ENCODE measurements at regions not wholly inside any gene's neighbourhood (a gene's known extent, or its start where the extent isn't known, plus 50 kb on each side); places are given as distances from the start of the nearest gene placed in this dataset.
"Not testable (repeated sequence)": the region's sequence is repeated elsewhere in the genome, so short reads cannot be mapped to it uniquely, and the experiment has no call there.

DNA sequence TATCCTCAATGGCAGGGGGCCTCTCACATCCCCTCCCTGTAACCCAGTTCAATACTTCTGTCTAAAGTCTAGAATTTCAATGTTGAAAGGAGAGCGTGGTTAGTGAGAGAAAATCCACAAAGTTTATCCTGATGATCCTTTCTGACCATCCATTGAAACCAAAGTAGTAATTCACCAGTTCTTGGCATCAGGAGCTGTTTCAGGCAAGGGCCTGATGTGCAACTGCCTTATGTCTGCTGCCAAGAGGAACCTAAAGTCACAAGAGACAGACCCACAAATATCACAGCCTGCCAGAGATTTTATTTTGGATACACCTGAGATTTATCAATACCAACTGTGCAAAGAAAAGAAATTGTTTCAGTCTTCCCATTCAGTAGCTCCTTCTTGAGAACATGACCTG lies 68.3 kb upstream of the PLEKHM1 start:
- TF ChIP-seq, protein P1, sequence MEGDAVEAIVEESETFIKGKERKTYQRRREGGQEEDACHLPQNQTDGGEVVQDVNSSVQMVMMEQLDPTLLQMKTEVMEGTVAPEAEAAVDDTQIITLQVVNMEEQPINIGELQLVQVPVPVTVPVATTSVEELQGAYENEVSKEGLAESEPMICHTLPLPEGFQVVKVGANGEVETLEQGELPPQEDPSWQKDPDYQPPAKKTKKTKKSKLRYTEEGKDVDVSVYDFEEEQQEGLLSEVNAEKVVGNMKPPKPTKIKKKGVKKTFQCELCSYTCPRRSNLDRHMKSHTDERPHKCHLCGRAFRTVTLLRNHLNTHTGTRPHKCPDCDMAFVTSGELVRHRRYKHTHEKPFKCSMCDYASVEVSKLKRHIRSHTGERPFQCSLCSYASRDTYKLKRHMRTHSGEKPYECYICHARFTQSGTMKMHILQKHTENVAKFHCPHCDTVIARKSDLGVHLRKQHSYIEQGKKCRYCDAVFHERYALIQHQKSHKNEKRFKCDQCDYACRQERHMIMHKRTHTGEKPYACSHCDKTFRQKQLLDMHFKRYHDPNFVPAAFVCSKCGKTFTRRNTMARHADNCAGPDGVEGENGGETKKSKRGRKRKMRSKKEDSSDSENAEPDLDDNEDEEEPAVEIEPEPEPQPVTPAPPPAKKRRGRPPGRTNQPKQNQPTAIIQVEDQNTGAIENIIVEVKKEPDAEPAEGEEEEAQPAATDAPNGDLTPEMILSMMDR (IDR thresholded peaks at IDR 0.05) = not testable (repeated sequence)
- not testable (repeated sequence) for TF ChIP-seq POLR2A (IDR thresholded peaks at IDR 0.05)
